SK-N-SH (cell line): ENCODE measurements at regions not wholly inside any gene's neighbourhood (a gene's known extent, or its start where the extent isn't known, plus 50 kb on each side); places are given as distances from the start of the nearest gene placed in this dataset.

Experiments used
- CTCF ChIP-seq: fragments of 200-600 bp; sonication (generic); IDR thresholded peaks from 2 replicates; pipeline ENCODE4 v1.6.1; 2017; ENCODE audit warnings: antibody characterized with exemption, mild to moderate bottlenecking, moderate library complexity
- EP300 ChIP-seq, 2 experiments: IDR thresholded peaks; 2 replicates each; pipeline versions ENCODE4 v1.4.0 to v1.6.1; 2012; ENCODE audit warnings: borderline replicate concordance in 1 of 2, low read depth in 1 of 2, low read length in 1 of 2
- JUND ChIP-seq: IDR thresholded peaks from 2 replicates; pipeline ENCODE4 v1.4.0; 2012
- NRF1 ChIP-seq: IDR thresholded peaks from 2 replicates; pipeline ENCODE4 v1.6.1; 2012; ENCODE audit warnings: low read depth, mild to moderate bottlenecking, low read length
- POLR2AphosphoS5 ChIP-seq: IDR thresholded peaks from 2 replicates; pipeline ENCODE4 v1.6.1; 2012; ENCODE audit warnings: low read depth, low read length
- YY1 ChIP-seq: IDR thresholded peaks from 2 replicates; pipeline ENCODE4 v1.4.0; 2012; ENCODE audit warnings: low read depth, mild to moderate bottlenecking

- no peak for TF ChIP-seq CTCF
- no peak for TF ChIP-seq NRF1
- TF ChIP-seq JUND = no peak
- TF ChIP-seq YY1 = no peak
- no peak for TF ChIP-seq POLR2AphosphoS5
- TF ChIP-seq EP300 (IDR thresholded peaks at IDR 0.05; ENCODE audit: borderline replicate concordance in 1 of 2, low read depth in 1 of 2, low read length in 1 of 2) = no peak
Observed at GRCh38 chr2:146241023-146241422, 1603.8 kb upstream of the ACVR2A start.
